Keratinocyte (primary cell): ENCODE measurements at regions not wholly inside any gene's neighbourhood (a gene's known extent, or its start where the extent isn't known, plus 50 kb on each side); places are given as distances from the start of the nearest gene placed in this dataset.

Experiments used
- EZH2 ChIP-seq: IDR thresholded peaks from one replicate; pipeline ENCODE4 v1.6.1; 2012; ENCODE audit warnings: inconsistent platforms, mild to moderate bottlenecking, low read length, moderate library complexity
- TF ChIP-seq, protein P1 (sequence below), 3 experiments: IDR thresholded peaks in 1 of 3; conservative IDR thresholded peaks in 1 of 3; optimal IDR thresholded peaks in 1 of 3; 2 replicates in 2 of 3; 3 replicates in 1 of 3; pipeline versions ENCODE3 to v1.5.1; 2011; ENCODE audit warnings: low read length in 3 of 3, mild to moderate bottlenecking in 3 of 3, moderate library complexity in 2 of 3, control low read depth in 1 of 3, inconsistent platforms in 1 of 3; ENCODE audit not compliant: insufficient read depth in 2 of 3; ENCODE audit errors: extremely low read depth in 1 of 3

DNA sequence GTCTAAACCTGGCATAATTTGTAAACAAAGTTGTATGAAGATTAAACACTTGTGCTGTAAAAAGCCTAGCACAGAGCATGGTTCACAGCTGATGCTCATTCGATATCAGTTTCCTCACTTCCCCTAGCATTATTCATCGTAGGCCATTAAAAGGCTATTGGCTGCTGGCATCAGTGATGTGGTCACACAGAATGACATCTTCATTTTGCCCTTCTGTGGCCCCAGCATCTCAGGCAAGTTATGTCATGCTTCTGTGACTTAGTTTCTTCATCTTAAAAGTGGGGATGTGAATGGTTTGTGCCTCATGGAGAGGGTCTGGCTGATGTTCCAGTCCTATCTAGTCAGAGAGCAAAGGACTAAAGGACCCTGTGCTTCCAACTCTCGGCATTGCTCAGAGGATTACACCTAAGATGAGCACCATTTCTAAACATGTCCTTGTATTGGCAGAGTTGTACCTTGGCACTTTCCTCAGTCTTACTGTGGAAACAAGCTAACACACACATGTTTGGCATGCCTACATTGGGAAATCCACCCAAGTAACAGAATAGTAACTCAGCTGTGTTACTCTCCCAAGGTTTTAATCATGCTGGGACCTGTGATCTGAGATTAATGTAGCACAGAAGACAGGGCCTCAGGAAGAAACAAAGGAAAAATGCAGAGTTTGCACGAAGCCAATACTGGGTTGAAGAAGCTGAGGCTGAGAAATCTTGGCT lies 83.5 kb upstream of the OR9Q1 start:
- TF ChIP-seq EZH2 = no peak
- TF ChIP-seq, protein P1, sequence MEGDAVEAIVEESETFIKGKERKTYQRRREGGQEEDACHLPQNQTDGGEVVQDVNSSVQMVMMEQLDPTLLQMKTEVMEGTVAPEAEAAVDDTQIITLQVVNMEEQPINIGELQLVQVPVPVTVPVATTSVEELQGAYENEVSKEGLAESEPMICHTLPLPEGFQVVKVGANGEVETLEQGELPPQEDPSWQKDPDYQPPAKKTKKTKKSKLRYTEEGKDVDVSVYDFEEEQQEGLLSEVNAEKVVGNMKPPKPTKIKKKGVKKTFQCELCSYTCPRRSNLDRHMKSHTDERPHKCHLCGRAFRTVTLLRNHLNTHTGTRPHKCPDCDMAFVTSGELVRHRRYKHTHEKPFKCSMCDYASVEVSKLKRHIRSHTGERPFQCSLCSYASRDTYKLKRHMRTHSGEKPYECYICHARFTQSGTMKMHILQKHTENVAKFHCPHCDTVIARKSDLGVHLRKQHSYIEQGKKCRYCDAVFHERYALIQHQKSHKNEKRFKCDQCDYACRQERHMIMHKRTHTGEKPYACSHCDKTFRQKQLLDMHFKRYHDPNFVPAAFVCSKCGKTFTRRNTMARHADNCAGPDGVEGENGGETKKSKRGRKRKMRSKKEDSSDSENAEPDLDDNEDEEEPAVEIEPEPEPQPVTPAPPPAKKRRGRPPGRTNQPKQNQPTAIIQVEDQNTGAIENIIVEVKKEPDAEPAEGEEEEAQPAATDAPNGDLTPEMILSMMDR (optimal IDR thresholded peaks at IDR 0.05 in 1 of 3, IDR thresholded peaks at IDR 0.05 in 1 of 3, conservative IDR thresholded peaks at IDR 0.05 in 1 of 3; ENCODE audit: extremely low read depth in 1 of 3, insufficient read depth in 2 of 3, low read length in 3 of 3) = no peak
